T-helper 1 cell treated with Interleukin-12 subunit alpha and Interleukin-12 subunit beta and Interleukin-4 antibody, amounts not matched to agents 30 μg/mL and 1 μg/mL, for 36 hours (primary cell): ENCODE measurements at regions not wholly inside any gene's neighbourhood (a gene's known extent, or its start where the extent isn't known, plus 50 kb on each side); places are given as distances from the start of the nearest gene placed in this dataset.

ENCODE experiments used
- H3K27ac Mint-ChIP-seq: one replicate; pipeline ENCODE4 v1.8.0; 2021; ENCODE audit warnings: mild to moderate bottlenecking, mixed read lengths
- H3K27me3 Mint-ChIP-seq: one replicate; pipeline ENCODE4 v1.8.0; 2021; ENCODE audit warnings: low read depth, mixed read lengths
- H3K36me3 Mint-ChIP-seq: one replicate; pipeline ENCODE4 v1.8.0; 2021; ENCODE audit warnings: low read depth, mixed read lengths
- H3K4me1 Mint-ChIP-seq: one replicate; pipeline ENCODE4 v1.8.0; 2021; ENCODE audit warnings: low read depth, mixed read lengths
- H3K4me3 Mint-ChIP-seq: one replicate; pipeline ENCODE4 v1.8.0; 2021; ENCODE audit warnings: mild to moderate bottlenecking, moderate library complexity, mixed read lengths
- H3K9me3 Mint-ChIP-seq: one replicate; pipeline ENCODE4 v1.8.0; 2021; ENCODE audit warnings: mixed read lengths

- Mint-ChIP-seq H3K4me1 (peaks cover 17% of the 10 kb centered on the region), H3K4me3 (no peak overlapping the region), H3K27me3 (no peaks in the 10 kb centered on the region), H3K36me3 (peaks cover 9% of the 10 kb centered on the region), H3K27ac (no peak overlapping the region), H3K9me3 (peaks cover 26% of the 10 kb centered on the region)
Measured at GRCh38 chr12:92369056-92369455, 223.4 kb upstream of the BTG1 start.

DNA sequence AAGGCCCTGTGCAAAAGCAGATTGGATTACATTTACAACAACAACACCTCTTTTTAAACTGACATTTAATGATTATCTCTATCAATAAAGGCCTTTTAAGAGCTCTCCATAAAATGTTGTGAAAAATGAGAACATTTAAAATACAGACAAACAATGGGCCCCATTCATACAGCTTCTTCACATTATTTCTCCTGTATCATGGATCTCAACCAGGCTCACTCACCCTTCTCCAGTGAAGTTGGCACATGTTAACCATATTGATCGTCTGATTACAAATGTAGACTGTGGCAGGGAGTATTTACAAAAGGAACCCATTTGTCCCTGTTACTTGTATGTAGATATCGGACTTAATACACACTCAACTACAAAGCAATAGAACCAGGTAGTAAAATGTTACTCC lies 220.2 kb upstream of the BTG1 start:
- Mint-ChIP-seq H3K36me3 (peaks cover 14% of the 10 kb centered on the region), H3K4me1 (peaks cover 37% of the 10 kb centered on the region), H3K9me3 (peaks cover 36% of the 10 kb centered on the region), H3K4me3 (no peak overlapping the region), H3K27me3 (no peaks in the 10 kb centered on the region), H3K27ac (no peak overlapping the region)

GRCh38 chr12:92365333-92365732 lies 219.7 kb upstream of the BTG1 start:
- H3K36me3 Mint-ChIP-seq: peaks cover 17% of the 10 kb centered on the region
- peaks cover 41% of the 10 kb centered on the region for H3K9me3 Mint-ChIP-seq
- H3K4me1 Mint-ChIP-seq: peaks cover 42% of the 10 kb centered on the region
- no peak overlapping the region for H3K27ac Mint-ChIP-seq
- H3K27me3 Mint-ChIP-seq: no peaks in the 10 kb centered on the region
- no peak overlapping the region for H3K4me3 Mint-ChIP-seq

DNA sequence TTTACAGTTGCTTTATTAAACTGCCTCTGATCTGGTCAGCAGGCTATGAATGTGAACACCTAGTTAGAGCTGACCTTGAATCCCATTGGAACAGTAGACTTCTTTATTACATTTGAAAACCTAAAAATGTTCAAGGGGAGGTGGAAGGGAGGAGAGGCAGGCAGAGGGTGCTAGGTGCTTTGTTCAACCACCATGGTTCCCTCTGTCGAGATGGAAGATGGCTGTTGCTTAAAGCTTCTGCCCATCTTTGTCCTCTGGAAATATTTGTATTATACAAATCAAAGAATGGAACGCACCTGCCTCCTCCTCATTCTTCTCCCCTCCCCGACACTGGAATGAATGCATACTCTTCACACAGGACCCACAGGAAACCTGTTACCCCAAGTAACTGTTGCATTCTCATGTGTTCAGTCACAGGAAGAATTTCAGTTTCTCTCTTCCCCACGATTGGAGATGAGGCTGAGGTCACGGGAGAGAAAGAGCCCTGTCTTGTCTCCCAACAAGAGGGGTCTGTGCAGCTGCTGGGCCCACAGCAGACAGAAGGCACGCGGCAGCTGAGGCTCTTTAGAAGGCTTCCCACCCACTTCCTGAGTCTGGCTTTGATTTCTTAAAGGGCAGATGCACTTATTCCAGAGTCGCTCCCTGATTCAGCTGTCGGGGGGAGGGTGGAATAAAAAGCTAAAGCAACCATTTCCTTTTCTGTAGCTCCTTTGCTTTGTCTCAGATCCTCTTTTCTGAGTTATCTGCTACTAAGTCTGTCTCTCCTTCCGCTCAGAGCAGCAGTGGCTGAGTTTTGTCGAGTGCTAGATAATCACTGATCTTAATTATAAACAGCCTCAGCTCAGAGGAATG lies 217.9 kb upstream of the BTG1 start:
- Mint-ChIP-seq H3K27me3 (no peaks in the 10 kb centered on the region), H3K36me3 (peaks cover 20% of the 10 kb centered on the region), H3K4me1 (peaks cover 50% of the 10 kb centered on the region), H3K27ac (peak overlapping the region; percentile 87), H3K9me3 (peaks cover 52% of the 10 kb centered on the region), H3K4me3 (peak overlapping the region; percentile 78)

DNA sequence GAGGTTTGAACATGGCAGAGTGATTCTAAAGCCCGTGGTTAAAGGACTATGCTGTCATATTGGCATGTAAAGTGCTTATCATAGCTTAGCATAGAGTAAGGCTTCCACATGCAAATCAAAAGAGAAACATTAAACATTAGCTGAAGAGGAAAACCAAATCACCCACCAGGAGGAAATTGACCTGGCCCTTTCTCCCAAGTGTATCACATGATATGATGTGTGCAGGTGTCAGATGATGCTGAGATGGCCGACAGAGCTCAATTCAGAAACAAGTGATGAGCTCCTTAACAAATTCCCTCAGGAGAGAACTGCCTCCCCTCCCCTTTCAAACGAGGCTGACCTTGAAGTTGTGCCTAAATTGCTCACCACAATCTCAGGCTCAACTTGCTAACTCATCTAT lies 217.1 kb upstream of the BTG1 start:
- Mint-ChIP-seq H3K4me1 (peaks cover 50% of the 10 kb centered on the region), H3K27ac (peak overlapping the region; percentile 87), H3K27me3 (no peaks in the 10 kb centered on the region), H3K36me3 (peaks cover 20% of the 10 kb centered on the region), H3K9me3 (peaks cover 50% of the 10 kb centered on the region), H3K4me3 (peak overlapping the region; percentile 78)

DNA sequence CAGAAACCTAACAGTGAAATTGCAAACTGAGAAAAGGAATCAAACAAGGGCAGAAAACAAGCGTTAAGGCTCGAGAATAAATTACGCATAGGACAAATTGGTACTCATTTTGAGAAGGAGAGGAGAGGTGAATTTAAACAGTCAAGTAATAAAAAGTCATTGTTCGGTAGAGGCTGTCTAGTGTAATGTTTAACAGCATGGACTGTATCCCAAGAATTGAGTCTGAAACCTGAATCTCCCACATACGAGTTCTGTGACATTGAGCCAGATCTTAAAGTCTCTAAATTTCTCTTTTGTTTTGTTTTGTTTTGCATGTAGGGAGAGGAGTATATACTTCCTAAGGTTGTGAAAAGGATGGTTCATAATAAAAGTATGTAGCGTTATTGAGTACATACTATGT lies 216.5 kb upstream of the BTG1 start:
- H3K9me3 Mint-ChIP-seq: peaks cover 53% of the 10 kb centered on the region
- H3K27me3 Mint-ChIP-seq: no peaks in the 10 kb centered on the region
- peak overlapping the region; percentile 9 for H3K27ac Mint-ChIP-seq
- peaks cover 51% of the 10 kb centered on the region for H3K4me1 Mint-ChIP-seq
- H3K4me3 Mint-ChIP-seq: no peak overlapping the region
- peaks cover 20% of the 10 kb centered on the region for H3K36me3 Mint-ChIP-seq

GRCh38 chr12:92360543-92360942 lies 214.9 kb upstream of the BTG1 start:
- Mint-ChIP-seq H3K36me3 (peaks cover 31% of the 10 kb centered on the region), H3K27me3 (no peaks in the 10 kb centered on the region), H3K9me3 (peaks cover 55% of the 10 kb centered on the region), H3K27ac (peak overlapping the region; percentile 76), H3K4me3 (peak overlapping the region; percentile 1), H3K4me1 (peaks cover 63% of the 10 kb centered on the region)

DNA sequence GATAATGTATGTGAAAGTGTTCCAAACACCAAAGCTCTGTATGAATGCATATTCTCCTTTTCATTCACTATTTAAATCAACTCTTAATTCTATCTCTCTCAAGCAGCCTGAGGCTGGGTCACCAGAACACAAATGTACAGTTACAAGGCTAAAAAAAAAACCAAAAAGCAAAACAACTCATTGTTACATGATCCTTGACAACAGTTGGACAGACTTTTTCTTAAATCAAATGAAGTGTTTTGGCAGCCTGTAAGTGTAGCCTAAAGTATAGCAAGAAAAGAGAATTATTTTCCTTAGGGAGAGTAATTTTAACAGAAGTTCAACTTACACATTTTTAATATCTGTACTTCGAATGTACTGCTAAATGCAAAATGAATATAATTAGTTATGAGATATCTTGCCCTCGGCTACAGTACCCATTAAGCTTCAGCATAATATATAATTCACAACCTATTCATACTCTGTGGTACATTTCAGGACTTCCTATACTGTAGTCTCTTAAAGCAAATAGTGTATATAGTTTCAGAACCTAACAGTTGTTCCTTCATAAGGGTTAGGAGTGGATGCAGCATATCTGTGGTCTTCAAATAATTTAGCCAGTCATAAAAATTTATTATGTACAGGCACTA lies 214.0 kb upstream of the BTG1 start:
- Mint-ChIP-seq H3K36me3 (peaks cover 32% of the 10 kb centered on the region), H3K27me3 (no peaks in the 10 kb centered on the region), H3K27ac (no peak overlapping the region), H3K9me3 (peaks cover 57% of the 10 kb centered on the region), H3K4me1 (peaks cover 62% of the 10 kb centered on the region), H3K4me3 (no peak overlapping the region)

GRCh38 chr12:92357584-92358261 lies 212.1 kb upstream of the BTG1 start:
- Mint-ChIP-seq H3K4me1 (peaks cover 45% of the 10 kb centered on the region), H3K4me3 (no peak overlapping the region), H3K27me3 (no peaks in the 10 kb centered on the region), H3K27ac (no peak overlapping the region), H3K36me3 (peaks cover 31% of the 10 kb centered on the region), H3K9me3 (peaks cover 57% of the 10 kb centered on the region)

- Mint-ChIP-seq H3K36me3 (peaks cover 26% of the 10 kb centered on the region), H3K9me3 (peaks cover 49% of the 10 kb centered on the region), H3K27ac (no peak overlapping the region), H3K4me1 (peaks cover 34% of the 10 kb centered on the region), H3K27me3 (no peaks in the 10 kb centered on the region), H3K4me3 (no peak overlapping the region)
Measured at GRCh38 chr12:92356425-92356824, 210.8 kb upstream of the BTG1 start.

- H3K27me3 Mint-ChIP-seq: no peaks in the 10 kb centered on the region
- no peak overlapping the region for H3K4me3 Mint-ChIP-seq
- no peaks in the 10 kb centered on the region for H3K4me1 Mint-ChIP-seq
- H3K36me3 Mint-ChIP-seq: peaks cover 7% of the 10 kb centered on the region
- no peak overlapping the region for H3K27ac Mint-ChIP-seq
- H3K9me3 Mint-ChIP-seq: no peaks in the 10 kb centered on the region
Measured at GRCh38 chr12:92349635-92350034, 204.0 kb upstream of the BTG1 start.

DNA sequence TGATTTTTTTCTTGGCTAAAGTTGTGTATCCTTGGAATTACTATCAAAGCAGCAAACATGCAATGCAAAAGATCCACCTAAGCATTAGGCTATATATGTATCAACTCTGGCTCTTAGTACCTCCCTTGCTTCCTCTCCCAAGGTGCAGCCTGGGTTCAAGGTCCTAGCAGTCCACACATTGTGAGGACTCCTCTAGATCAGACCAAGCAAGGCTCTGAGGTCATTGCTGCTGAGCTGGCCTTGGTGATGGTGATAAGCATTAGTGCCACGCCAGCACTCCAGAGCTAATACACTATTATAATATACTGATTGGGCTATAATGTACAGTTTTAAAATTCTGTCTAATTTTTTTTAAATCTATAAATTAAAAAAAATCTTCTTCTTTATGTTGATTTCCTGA lies 196.9 kb upstream of the BTG1 start:
- peaks cover 5% of the 10 kb centered on the region for H3K36me3 Mint-ChIP-seq
- no peak overlapping the region for H3K4me3 Mint-ChIP-seq
- H3K9me3 Mint-ChIP-seq: peaks cover 3% of the 10 kb centered on the region
- no peaks in the 10 kb centered on the region for H3K27me3 Mint-ChIP-seq
- peaks cover 15% of the 10 kb centered on the region for H3K4me1 Mint-ChIP-seq
- no peak overlapping the region for H3K27ac Mint-ChIP-seq

GRCh38 chr12:92341065-92341668 lies 195.5 kb upstream of the BTG1 start:
- Mint-ChIP-seq H3K27ac (no peak overlapping the region), H3K27me3 (no peaks in the 10 kb centered on the region), H3K36me3 (peaks cover 3% of the 10 kb centered on the region), H3K4me1 (peaks cover 17% of the 10 kb centered on the region), H3K9me3 (peaks cover 3% of the 10 kb centered on the region), H3K4me3 (peak overlapping the region; percentile 48)

DNA sequence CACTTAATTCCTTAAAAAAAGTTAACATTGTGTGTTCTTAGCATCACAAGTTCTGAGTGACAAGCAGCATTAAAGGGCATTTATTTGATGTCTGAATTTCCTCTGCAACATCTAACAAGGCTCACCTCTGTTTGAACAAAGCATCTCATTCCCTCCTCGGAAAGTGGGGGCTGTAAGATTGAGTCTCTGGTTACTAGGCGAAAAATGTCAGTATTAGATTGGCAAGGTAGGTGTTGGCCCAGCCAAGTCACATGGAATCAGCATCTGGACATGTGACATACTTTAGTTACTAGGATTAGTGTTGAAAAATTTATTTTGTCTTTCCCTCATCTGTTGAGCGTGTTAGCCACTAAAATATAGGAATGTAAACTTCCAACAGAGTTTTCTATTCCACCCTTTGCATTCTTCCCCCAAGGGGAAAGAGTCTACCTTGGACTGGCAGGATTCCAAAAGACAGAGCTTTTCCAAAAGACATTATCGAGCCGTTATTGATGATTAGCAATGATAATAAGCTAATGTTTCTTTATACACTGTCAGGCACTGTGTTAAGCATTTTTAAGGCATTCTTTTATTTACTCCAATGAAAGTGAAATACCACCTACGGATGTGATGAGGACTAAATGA lies 194.9 kb upstream of the BTG1 start:
- H3K9me3 Mint-ChIP-seq: peaks cover 3% of the 10 kb centered on the region
- H3K27ac Mint-ChIP-seq: no peak overlapping the region
- peaks cover 2% of the 10 kb centered on the region for H3K36me3 Mint-ChIP-seq
- peaks cover 17% of the 10 kb centered on the region for H3K4me1 Mint-ChIP-seq
- no peak overlapping the region for H3K4me3 Mint-ChIP-seq
- H3K27me3 Mint-ChIP-seq: no peaks in the 10 kb centered on the region
